ENCODE measurements at regions not wholly inside any gene's neighbourhood (a gene's known extent, or its start where the extent isn't known, plus 50 kb on each side); places are given as distances from the start of the nearest gene placed in this dataset.

GRCh38 chr13:97549201-97549600 lies 115.2 kb downstream of the RAP2A start (continued):
- TF ChIP-seq THAP7 (CRISPR knock-in tag; IDR thresholded peaks at IDR 0.05): no peak
- no peak for TF ChIP-seq PRPF4 (IDR thresholded peaks at IDR 0.05; ENCODE audit: insufficient read depth, low read depth, low read length, poor library complexity, severe bottlenecking)
- no peak for TF ChIP-seq KDM2B (CRISPR knock-in tag; IDR thresholded peaks at IDR 0.05)
- TF ChIP-seq FOXA3 (CRISPR knock-in tag; conservative IDR thresholded peaks at IDR 0.05 in 1 of 2, IDR thresholded peaks at IDR 0.05 in 1 of 2): no peak
- no peak for TF ChIP-seq ELF2 (CRISPR knock-in tag; IDR thresholded peaks at IDR 0.05)
- TF ChIP-seq SMAD3 (CRISPR knock-in tag; conservative IDR thresholded peaks at IDR 0.05): no peak
- no peak for TF ChIP-seq PURB (CRISPR knock-in tag; IDR thresholded peaks at IDR 0.05; ENCODE audit: low read depth)
- TF ChIP-seq BCL6 (CRISPR knock-in tag; IDR thresholded peaks at IDR 0.05): no peak

- H3K9me3 ChIP-seq (replicated peaks; ENCODE audit: control insufficient read depth, insufficient read depth, low read depth, low read length): no peaks in the 10 kb centered on the region
- ChIA-PET POLR2A (interaction anchor here (0.6 kb wide), 1 partner anchor 728 kb away, joined by 4 read pairs; no protein-coding TSS in a partner anchor), CTCF (ENCODE audit: low intra/inter-chr PET ratio) (no interaction called here)
- in situ Hi-C loops (cut with MboI): no loop called here
- H3K9ac ChIP-seq (ENCODE audit: insufficient read depth in 1 of 2, low read depth in 2 of 2, low read length in 2 of 2): no peak overlapping the region
- no peaks in the 10 kb centered on the region for H3K27me3 ChIP-seq (ENCODE audit: control insufficient read depth in 2 of 2, insufficient read depth in 2 of 2, low read length in 2 of 2)
- H3K9me1 ChIP-seq (ENCODE audit: control insufficient read depth, insufficient read depth, low read length): no peaks in the 10 kb centered on the region
- no peak overlapping the region for H3K4me3 ChIP-seq
- ATAC-seq: no peak
- BruUV-seq (replicated peaks): no TSS peak
- intact Hi-C loops (cut with micrococcal nuclease): no loop called here
- no peaks in the 10 kb centered on the region for H3K36me3 ChIP-seq (ENCODE audit: control insufficient read depth, insufficient read depth, low read length)
- whole genome bisulfite sequencing (ENCODE audit: insufficient coverage, low coverage, missing lambda C conversion rate): 0% methylated on average over 2 of the region's 2 CpGs
- peak; percentile 42 for TF ChIP-seq PKNOX1 (IDR thresholded peaks at IDR 0.05)
- no peak for TF ChIP-seq ZNF444 (CRISPR knock-in tag; IDR thresholded peaks at IDR 0.05)
- no peaks in the 10 kb centered on the region for H3K4me1 ChIP-seq (replicated peaks in 1 of 2; ENCODE audit: control insufficient read depth in 2 of 2, insufficient read depth in 2 of 2, low read length in 2 of 2)
- FAIRE-seq: no peak
- H3K4me2 ChIP-seq (ENCODE audit: insufficient read depth, low read length): no peak overlapping the region
- H2AFZ ChIP-seq (ENCODE audit: low read depth, low read length): no peak overlapping the region
- no peaks in the 10 kb centered on the region for H3K79me2 ChIP-seq (ENCODE audit: control insufficient read depth, insufficient read depth, low read length)
- DNase-seq (ENCODE audit: extremely low read depth in 1 of 4, low spot score in 3 of 4): no peak
- no peak overlapping the region for H3K27ac ChIP-seq (ENCODE audit: extremely low read depth, low read depth, low read length)
- no peaks in the 10 kb centered on the region for H4K20me1 ChIP-seq (replicated peaks; ENCODE audit: control insufficient read depth, insufficient read depth, low read length)
Measured at GRCh38 chr13:97554496-97554895, 120.5 kb downstream of the RAP2A start.

Measured in K562 (cell line).